ENCODE measurements at regions not wholly inside any gene's neighbourhood (a gene's known extent, or its start where the extent isn't known, plus 50 kb on each side); places are given as distances from the start of the nearest gene placed in this dataset.
A peak's percentile ranks its signal among the peaks of the same experiment; 100 is the strongest.

DNA sequence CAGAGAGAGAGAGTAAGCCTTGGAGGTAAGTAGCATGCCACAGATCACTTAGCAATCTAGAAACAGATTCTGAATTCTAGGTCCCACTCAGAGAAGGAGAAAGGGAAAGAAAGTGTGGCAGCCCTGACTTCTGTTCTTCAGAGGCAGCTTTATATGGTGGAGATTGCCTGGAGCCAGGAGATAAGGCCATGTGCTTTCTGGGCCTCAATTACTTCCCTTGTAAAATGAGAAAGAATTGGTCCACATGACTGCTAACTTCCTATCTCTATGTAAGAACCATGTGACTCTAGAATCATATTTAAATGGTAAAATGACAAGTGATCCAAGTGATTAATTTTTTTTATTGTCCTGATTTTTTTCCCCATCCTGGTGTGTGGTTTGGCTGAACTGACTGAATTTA is 64.1 kb downstream of the HHEX start (continued):
- TF ChIP-seq, protein P1, sequence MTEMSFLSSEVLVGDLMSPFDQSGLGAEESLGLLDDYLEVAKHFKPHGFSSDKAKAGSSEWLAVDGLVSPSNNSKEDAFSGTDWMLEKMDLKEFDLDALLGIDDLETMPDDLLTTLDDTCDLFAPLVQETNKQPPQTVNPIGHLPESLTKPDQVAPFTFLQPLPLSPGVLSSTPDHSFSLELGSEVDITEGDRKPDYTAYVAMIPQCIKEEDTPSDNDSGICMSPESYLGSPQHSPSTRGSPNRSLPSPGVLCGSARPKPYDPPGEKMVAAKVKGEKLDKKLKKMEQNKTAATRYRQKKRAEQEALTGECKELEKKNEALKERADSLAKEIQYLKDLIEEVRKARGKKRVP (CRISPR knock-in tag; IDR thresholded peaks at IDR 0.05) = no peak
- TF ChIP-seq, protein P2, sequence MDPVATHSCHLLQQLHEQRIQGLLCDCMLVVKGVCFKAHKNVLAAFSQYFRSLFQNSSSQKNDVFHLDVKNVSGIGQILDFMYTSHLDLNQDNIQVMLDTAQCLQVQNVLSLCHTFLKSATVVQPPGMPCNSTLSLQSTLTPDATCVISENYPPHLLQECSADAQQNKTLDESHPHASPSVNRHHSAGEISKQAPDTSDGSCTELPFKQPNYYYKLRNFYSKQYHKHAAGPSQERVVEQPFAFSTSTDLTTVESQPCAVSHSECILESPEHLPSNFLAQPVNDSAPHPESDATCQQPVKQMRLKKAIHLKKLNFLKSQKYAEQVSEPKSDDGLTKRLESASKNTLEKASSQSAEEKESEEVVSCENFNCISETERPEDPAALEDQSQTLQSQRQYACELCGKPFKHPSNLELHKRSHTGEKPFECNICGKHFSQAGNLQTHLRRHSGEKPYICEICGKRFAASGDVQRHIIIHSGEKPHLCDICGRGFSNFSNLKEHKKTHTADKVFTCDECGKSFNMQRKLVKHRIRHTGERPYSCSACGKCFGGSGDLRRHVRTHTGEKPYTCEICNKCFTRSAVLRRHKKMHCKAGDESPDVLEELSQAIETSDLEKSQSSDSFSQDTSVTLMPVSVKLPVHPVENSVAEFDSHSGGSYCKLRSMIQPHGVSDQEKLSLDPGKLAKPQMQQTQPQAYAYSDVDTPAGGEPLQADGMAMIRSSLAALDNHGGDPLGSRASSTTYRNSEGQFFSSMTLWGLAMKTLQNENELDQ (CRISPR knock-in tag; IDR thresholded peaks at IDR 0.05; ENCODE audit: borderline replicate concordance) = no peak
- TF ChIP-seq MTA1 (IDR thresholded peaks at IDR 0.05; ENCODE audit: borderline replicate concordance) = no peak
- TF ChIP-seq PTTG1 (tag; IDR thresholded peaks at IDR 0.05; ENCODE audit: low read depth) = no peak
- no peak for TF ChIP-seq ZNF586 (CRISPR knock-in tag; conservative IDR thresholded peaks at IDR 0.05)
- TF ChIP-seq, protein P3, sequence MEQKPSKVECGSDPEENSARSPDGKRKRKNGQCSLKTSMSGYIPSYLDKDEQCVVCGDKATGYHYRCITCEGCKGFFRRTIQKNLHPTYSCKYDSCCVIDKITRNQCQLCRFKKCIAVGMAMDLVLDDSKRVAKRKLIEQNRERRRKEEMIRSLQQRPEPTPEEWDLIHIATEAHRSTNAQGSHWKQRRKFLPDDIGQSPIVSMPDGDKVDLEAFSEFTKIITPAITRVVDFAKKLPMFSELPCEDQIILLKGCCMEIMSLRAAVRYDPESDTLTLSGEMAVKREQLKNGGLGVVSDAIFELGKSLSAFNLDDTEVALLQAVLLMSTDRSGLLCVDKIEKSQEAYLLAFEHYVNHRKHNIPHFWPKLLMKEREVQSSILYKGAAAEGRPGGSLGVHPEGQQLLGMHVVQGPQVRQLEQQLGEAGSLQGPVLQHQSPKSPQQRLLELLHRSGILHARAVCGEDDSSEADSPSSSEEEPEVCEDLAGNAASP (IDR thresholded peaks at IDR 0.05) = no peak
- TF ChIP-seq L3MBTL2 (IDR thresholded peaks at IDR 0.05) = peak; percentile 97
- no peak for TF ChIP-seq POLR2A (conservative IDR thresholded peaks at IDR 0.05)
- no peak for TF ChIP-seq POLR2B (IDR thresholded peaks at IDR 0.05; ENCODE audit: low read depth, partially characterized antibody)
- TF ChIP-seq POU5F1 (IDR thresholded peaks at IDR 0.05; ENCODE audit: borderline replicate concordance, low read depth, low read length, partially characterized antibody) = no peak
- TF ChIP-seq, protein P4, sequence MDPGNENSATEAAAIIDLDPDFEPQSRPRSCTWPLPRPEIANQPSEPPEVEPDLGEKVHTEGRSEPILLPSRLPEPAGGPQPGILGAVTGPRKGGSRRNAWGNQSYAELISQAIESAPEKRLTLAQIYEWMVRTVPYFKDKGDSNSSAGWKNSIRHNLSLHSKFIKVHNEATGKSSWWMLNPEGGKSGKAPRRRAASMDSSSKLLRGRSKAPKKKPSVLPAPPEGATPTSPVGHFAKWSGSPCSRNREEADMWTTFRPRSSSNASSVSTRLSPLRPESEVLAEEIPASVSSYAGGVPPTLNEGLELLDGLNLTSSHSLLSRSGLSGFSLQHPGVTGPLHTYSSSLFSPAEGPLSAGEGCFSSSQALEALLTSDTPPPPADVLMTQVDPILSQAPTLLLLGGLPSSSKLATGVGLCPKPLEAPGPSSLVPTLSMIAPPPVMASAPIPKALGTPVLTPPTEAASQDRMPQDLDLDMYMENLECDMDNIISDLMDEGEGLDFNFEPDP (CRISPR knock-in tag; IDR thresholded peaks at IDR 0.05) = no peak
- no peak for TF ChIP-seq RBM25 (IDR thresholded peaks at IDR 0.05; ENCODE audit: low read depth, low read length, severe bottlenecking)
- TF ChIP-seq, protein P5, sequence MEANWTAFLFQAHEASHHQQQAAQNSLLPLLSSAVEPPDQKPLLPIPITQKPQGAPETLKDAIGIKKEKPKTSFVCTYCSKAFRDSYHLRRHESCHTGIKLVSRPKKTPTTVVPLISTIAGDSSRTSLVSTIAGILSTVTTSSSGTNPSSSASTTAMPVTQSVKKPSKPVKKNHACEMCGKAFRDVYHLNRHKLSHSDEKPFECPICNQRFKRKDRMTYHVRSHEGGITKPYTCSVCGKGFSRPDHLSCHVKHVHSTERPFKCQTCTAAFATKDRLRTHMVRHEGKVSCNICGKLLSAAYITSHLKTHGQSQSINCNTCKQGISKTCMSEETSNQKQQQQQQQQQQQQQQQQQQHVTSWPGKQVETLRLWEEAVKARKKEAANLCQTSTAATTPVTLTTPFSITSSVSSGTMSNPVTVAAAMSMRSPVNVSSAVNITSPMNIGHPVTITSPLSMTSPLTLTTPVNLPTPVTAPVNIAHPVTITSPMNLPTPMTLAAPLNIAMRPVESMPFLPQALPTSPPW (CRISPR knock-in tag; IDR thresholded peaks at IDR 0.05) = no peak
- TF ChIP-seq, protein P6, sequence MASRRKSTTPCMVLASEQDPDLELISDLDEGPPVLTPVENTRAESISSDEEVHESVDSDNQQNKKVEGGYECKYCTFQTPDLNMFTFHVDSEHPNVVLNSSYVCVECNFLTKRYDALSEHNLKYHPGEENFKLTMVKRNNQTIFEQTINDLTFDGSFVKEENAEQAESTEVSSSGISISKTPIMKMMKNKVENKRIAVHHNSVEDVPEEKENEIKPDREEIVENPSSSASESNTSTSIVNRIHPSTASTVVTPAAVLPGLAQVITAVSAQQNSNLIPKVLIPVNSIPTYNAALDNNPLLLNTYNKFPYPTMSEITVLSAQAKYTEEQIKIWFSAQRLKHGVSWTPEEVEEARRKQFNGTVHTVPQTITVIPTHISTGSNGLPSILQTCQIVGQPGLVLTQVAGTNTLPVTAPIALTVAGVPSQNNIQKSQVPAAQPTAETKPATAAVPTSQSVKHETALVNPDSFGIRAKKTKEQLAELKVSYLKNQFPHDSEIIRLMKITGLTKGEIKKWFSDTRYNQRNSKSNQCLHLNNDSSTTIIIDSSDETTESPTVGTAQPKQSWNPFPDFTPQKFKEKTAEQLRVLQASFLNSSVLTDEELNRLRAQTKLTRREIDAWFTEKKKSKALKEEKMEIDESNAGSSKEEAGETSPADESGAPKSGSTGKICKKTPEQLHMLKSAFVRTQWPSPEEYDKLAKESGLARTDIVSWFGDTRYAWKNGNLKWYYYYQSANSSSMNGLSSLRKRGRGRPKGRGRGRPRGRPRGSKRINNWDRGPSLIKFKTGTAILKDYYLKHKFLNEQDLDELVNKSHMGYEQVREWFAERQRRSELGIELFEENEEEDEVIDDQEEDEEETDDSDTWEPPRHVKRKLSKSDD (conservative IDR thresholded peaks at IDR 0.05; ENCODE audit: low read length) = no peak
- peak; percentile 68; the same call in 1 of the 2 replicates for TF ChIP-seq RAD51 (IDR thresholded peaks at IDR 0.05; ENCODE audit: borderline replicate concordance, low read depth)
- TF ChIP-seq BRCA1 (IDR thresholded peaks at IDR 0.05) = no peak
- no peak for TF ChIP-seq BRCA1 (CRISPR knock-in tag; IDR thresholded peaks at IDR 0.05)

All from K562 (cell line).